H1 (cell line): ENCODE measurements at regions not wholly inside any gene's neighbourhood (a gene's known extent, or its start where the extent isn't known, plus 50 kb on each side); places are given as distances from the start of the nearest gene placed in this dataset.

Experiments
- CTCF ChIA-PET: fragments of 300-600 bp; sonication (Branson Sonifier 250); formaldehyde crosslinking; loops from one replicate; lab custom pipeline; 2021; ENCODE audit not compliant: partially characterized antibody; lab: Charles Lee
- POLR2A ChIA-PET: fragments of 300-600 bp; sonication (Branson Sonifier 250); formaldehyde crosslinking; loops from one replicate; lab custom pipeline; 2021; ENCODE audit warnings: inconsistent platforms; ENCODE audit not compliant: partially characterized antibody; lab: Charles Lee
- DNase-seq, 2 experiments: peaks; one replicate each; pipeline versions ENCODE4 v3.0.0 to v3.0.0-alpha.2; 2010 to 2022; ENCODE audit warnings: low spot score in 2 of 2, low read depth in 1 of 2, mixed read lengths in 1 of 2
- FAIRE-seq: peaks from 2 replicates; lab custom pipeline; 2011; peaks lifted over from hg19 to GRCh38; lab: Jason Lieb, UNC
- H2AFZ ChIP-seq: 2 replicates; pipeline ENCODE4 v1.8.1; 2012; ENCODE audit warnings: low read length, inconsistent platforms
- H2AK5ac ChIP-seq: 2 replicates; pipeline ENCODE4 v1.6.1; 2013; ENCODE audit warnings: low read depth, low read length
- H2BK120ac ChIP-seq: replicated peaks from 2 replicates; pipeline ENCODE3; 2013; ENCODE audit warnings: low read depth, low read length, inconsistent platforms
- H2BK12ac ChIP-seq: 2 replicates; pipeline ENCODE4 v1.6.1; 2013; ENCODE audit warnings: low read depth, low read length
- H2BK15ac ChIP-seq: 2 replicates; pipeline ENCODE4 v1.6.1; 2013; ENCODE audit warnings: low read length
- H2BK20ac ChIP-seq: 2 replicates; pipeline ENCODE4 v1.6.1; 2013; ENCODE audit warnings: low read length
- H2BK5ac ChIP-seq: 2 replicates; pipeline ENCODE4 v1.6.1; 2013; ENCODE audit warnings: low read depth, low read length
- H3K14ac ChIP-seq: 2 replicates; pipeline ENCODE4 v1.6.1; 2013; ENCODE audit warnings: inconsistent platforms; ENCODE audit not compliant: insufficient read length
- H3K18ac ChIP-seq: 2 replicates; pipeline ENCODE4 v1.6.1; 2013; ENCODE audit warnings: low read length; ENCODE audit errors: extremely low read depth
- H3K23ac ChIP-seq: 2 replicates; pipeline ENCODE4 v1.6.1; 2013; ENCODE audit warnings: inconsistent platforms; ENCODE audit not compliant: insufficient read length
- H3K23me2 ChIP-seq: 2 replicates; pipeline ENCODE4 v1.6.1; 2013; ENCODE audit warnings: low read depth, low read length
- H3K27ac ChIP-seq: 2 replicates; pipeline ENCODE4 v1.6.1; 2011; ENCODE audit warnings: low read depth, low read length, inconsistent platforms
- H3K27me3 ChIP-seq, 4 experiments: replicated peaks in 1 of 4; 1 replicate in 1 of 4; 2 replicates in 3 of 4; pipeline versions ENCODE4 v1.6.1 to v1.8.1; 2011 to 2013; ENCODE audit warnings: low read length in 3 of 4, mild to moderate bottlenecking in 3 of 4, inconsistent platforms in 2 of 4, mixed read lengths in 2 of 4, moderate library complexity in 1 of 4; ENCODE audit not compliant: control insufficient read depth in 3 of 4, insufficient read depth in 3 of 4; ENCODE audit errors: extremely low read depth in 1 of 4
- H3K36me3 ChIP-seq, 4 experiments: 2 replicates each; pipeline versions ENCODE4 v1.6.1 to v1.8.1; 2011 to 2013; ENCODE audit warnings: mild to moderate bottlenecking in 4 of 4, low read length in 3 of 4, moderate library complexity in 2 of 4, control low read depth in 1 of 4, inconsistent platforms in 1 of 4; ENCODE audit not compliant: insufficient read depth in 4 of 4, control insufficient read depth in 2 of 4
- H3K4ac ChIP-seq: replicated peaks from 2 replicates; pipeline ENCODE3; 2013; ENCODE audit warnings: low read length, low read depth, mixed read lengths, inconsistent platforms; ENCODE audit not compliant: insufficient read length
- H3K4me1 ChIP-seq, 4 experiments: replicated peaks in 1 of 4; 1 replicate in 1 of 4; 2 replicates in 3 of 4; pipeline versions ENCODE4 v1.6.1 to v1.8.1; 2011 to 2013; ENCODE audit warnings: low read length in 3 of 4, inconsistent platforms in 2 of 4, mixed read lengths in 1 of 4; ENCODE audit not compliant: insufficient read depth in 4 of 4, control insufficient read depth in 3 of 4
- H3K4me2 ChIP-seq, 2 experiments: 2 replicates each; pipeline versions ENCODE4 v1.6.1 to v1.8.1; 2011 to 2013; ENCODE audit warnings: low read depth in 2 of 2, low read length in 2 of 2, control low read depth in 1 of 2, inconsistent platforms in 1 of 2, mild to moderate bottlenecking in 1 of 2; ENCODE audit not compliant: insufficient read depth in 1 of 2
- H3K4me3 ChIP-seq, 4 experiments: fragments of 200-600, 300-600 bp in 1 of 4; sonication (generic), shearing (Covaris generic), sonication (Bioruptor Twin) in 1 of 4; 2 replicates each; pipeline versions ENCODE4 v1.5.1 to v1.8.1; 2011 to 2016; ENCODE audit warnings: low read length in 4 of 4, low read depth in 3 of 4, control low read depth in 2 of 4, inconsistent platforms in 2 of 4, mild to moderate bottlenecking in 2 of 4, mixed read lengths in 1 of 4, moderate library complexity in 1 of 4; ENCODE audit not compliant: insufficient read depth in 2 of 4; ENCODE audit errors: extremely low read depth in 1 of 4
- H3K56ac ChIP-seq: replicated peaks from 2 replicates; pipeline ENCODE3; 2013; ENCODE audit warnings: low read depth, mild to moderate bottlenecking, mixed read lengths, low read length, inconsistent platforms; ENCODE audit not compliant: insufficient read length
- H3K79me1 ChIP-seq: 2 replicates; pipeline ENCODE4 v1.6.1; 2013; ENCODE audit warnings: low read depth, low read length, control low read depth
- H3K79me2 ChIP-seq, 2 experiments: 2 replicates each; pipeline versions ENCODE4 v1.6.1 to v1.8.1; 2012 to 2013; ENCODE audit warnings: low read length in 2 of 2, mild to moderate bottlenecking in 2 of 2, inconsistent platforms in 1 of 2; ENCODE audit not compliant: insufficient read depth in 2 of 2, control insufficient read depth in 1 of 2
- H3K9ac ChIP-seq, 4 experiments: replicated peaks in 1 of 4; 1 replicate in 1 of 4; 2 replicates in 3 of 4; pipeline versions ENCODE4 v1.6.1 to v1.8.1; 2011 to 2013; ENCODE audit warnings: low read depth in 3 of 4, low read length in 3 of 4, control low read depth in 2 of 4, mild to moderate bottlenecking in 2 of 4, moderate library complexity in 2 of 4, inconsistent platforms in 1 of 4; ENCODE audit errors: extremely low read depth in 1 of 4
- H3K9me3 ChIP-seq, 2 experiments: 2 replicates each; pipeline versions ENCODE4 v1.6.1 to v1.8.1; 2012 to 2013; ENCODE audit warnings: mild to moderate bottlenecking in 2 of 2, moderate library complexity in 2 of 2, control low read depth in 1 of 2, inconsistent platforms in 1 of 2, low read depth in 1 of 2, low read length in 1 of 2, mixed read lengths in 1 of 2; ENCODE audit not compliant: insufficient read depth in 2 of 2
- H4K20me1 ChIP-seq, 2 experiments: replicated peaks in 1 of 2; 2 replicates each; pipeline versions ENCODE3 to v1.8.1; 2011 to 2013; ENCODE audit warnings: inconsistent platforms in 2 of 2, low read length in 2 of 2, mild to moderate bottlenecking in 1 of 2; ENCODE audit not compliant: insufficient read depth in 2 of 2, control insufficient read depth in 1 of 2
- H4K5ac ChIP-seq: 2 replicates; pipeline ENCODE4 v1.6.1; 2013; ENCODE audit warnings: low read length, low read depth, mixed read lengths, inconsistent platforms; ENCODE audit not compliant: insufficient read length
- H4K8ac ChIP-seq: 2 replicates; pipeline ENCODE4 v1.8.0; 2013; ENCODE audit warnings: mild to moderate bottlenecking, moderate library complexity, low read length, inconsistent platforms; ENCODE audit not compliant: insufficient read depth; ENCODE audit errors: extremely low read depth
- H4K91ac ChIP-seq: replicated peaks from 2 replicates; pipeline ENCODE3; 2013; ENCODE audit warnings: low read length, mixed read lengths, inconsistent platforms; ENCODE audit not compliant: insufficient read length
- ASH2L ChIP-seq: fragments of 200-600, 300-600 bp; sonication (generic); IDR thresholded peaks from one replicate; pipeline ENCODE4 v1.7.1; 2017; ENCODE audit warnings: low read length
- BCL11A ChIP-seq, 2 experiments: IDR thresholded peaks; one replicate each; pipeline ENCODE4 v1.6.1; 2011; ENCODE audit warnings: low read depth in 2 of 2, low read length in 2 of 2, mild to moderate bottlenecking in 2 of 2
- EGR1 ChIP-seq: IDR thresholded peaks from 2 replicates; pipeline ENCODE4 v1.6.1; 2011; ENCODE audit warnings: low read depth, low read length, borderline replicate concordance
- HDAC2 ChIP-seq, 2 experiments: fragments of 300-600 bp in 1 of 2; sonication (generic) in 1 of 2; IDR thresholded peaks; 2 replicates each; pipeline ENCODE4 v1.6.1; 2011 to 2012; ENCODE audit warnings: low read depth in 2 of 2, low read length in 2 of 2, mild to moderate bottlenecking in 2 of 2, moderate library complexity in 2 of 2, borderline replicate concordance in 1 of 2, inconsistent platforms in 1 of 2
- JUND ChIP-seq: IDR thresholded peaks from 2 replicates; pipeline ENCODE4 v1.6.1; 2011; ENCODE audit warnings: mild to moderate bottlenecking, improper control_type of control experiment, low read length
- NRF1 ChIP-seq: IDR thresholded peaks from 2 replicates; pipeline ENCODE4 v1.6.1; 2011; ENCODE audit warnings: mild to moderate bottlenecking, low read depth, low read length, improper control_type of control experiment
- RBBP5 ChIP-seq: IDR thresholded peaks from 2 replicates; pipeline ENCODE4 v1.7.1; 2012; ENCODE audit warnings: low read depth, mild to moderate bottlenecking, inconsistent platforms, low read length, moderate library complexity, borderline replicate concordance
- SIRT6 ChIP-seq: IDR thresholded peaks from one replicate; pipeline ENCODE4 v1.7.1; 2012; ENCODE audit warnings: low read length, inconsistent platforms
- TEAD4 ChIP-seq: IDR thresholded peaks from 2 replicates; pipeline ENCODE4 v1.6.1; 2012; ENCODE audit warnings: low read depth, low read length, inconsistent platforms, mixed read lengths
- USF2 ChIP-seq: IDR thresholded peaks from 2 replicates; pipeline ENCODE4 v1.6.1; 2011; ENCODE audit warnings: low read length, improper control_type of control experiment
- WGBS, 2 experiments: shearing (Covaris generic) in 1 of 2; methylation state at CpG; one replicate each; pipeline versions ENCODE4 v1.1.6 to v1.1.7; 2013 to 2015; ENCODE audit warnings: low lambda C conversion rate in 2 of 2, mixed read lengths in 2 of 2, inconsistent platforms in 1 of 2, low coverage in 1 of 2, missing lambda C conversion rate in 1 of 2; ENCODE audit not compliant: insufficient replicate concordance in 2 of 2, insufficient coverage in 1 of 2, insufficient read length in 1 of 2; ENCODE audit errors: extremely low coverage in 1 of 2, missing lambda C conversion rate in 1 of 2; 5-methylcytosine and 5-hydroxymethylcytosine counted together
- TF ChIP-seq, protein P1 (sequence below), 3 experiments: IDR thresholded peaks; 1 replicate in 2 of 3; 2 replicates in 1 of 3; pipeline versions ENCODE4 v1.5.1 to v1.6.1; 2011; ENCODE audit warnings: low read length in 3 of 3, mild to moderate bottlenecking in 3 of 3, inconsistent platforms in 2 of 3, low read depth in 1 of 3, moderate library complexity in 1 of 3; ENCODE audit not compliant: insufficient read depth in 1 of 3; ENCODE audit errors: control extremely low read depth in 1 of 3

DNA sequence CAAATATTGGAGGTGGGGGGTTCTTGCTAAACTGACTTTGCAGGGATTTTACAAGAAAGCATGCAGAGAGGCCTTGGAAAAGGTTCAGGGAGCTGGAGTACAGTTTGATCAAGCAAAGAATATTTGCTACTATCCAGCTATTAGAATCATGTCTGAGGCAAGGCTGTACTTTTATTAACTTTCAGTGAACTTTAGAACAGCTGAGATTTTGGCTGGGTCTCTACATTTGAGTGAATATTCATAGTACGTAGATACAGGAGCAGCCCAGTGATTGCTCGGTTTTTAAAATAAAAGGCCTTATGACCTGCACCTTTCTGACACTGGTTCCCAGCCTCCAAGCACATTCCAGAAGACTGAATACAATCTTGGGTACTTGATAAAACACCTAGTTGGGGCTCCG lies 496.8 kb upstream of the AKR1E2 start:
- H2BK20ac ChIP-seq, result no peak overlapping the region
- no peaks in the 10 kb centered on the region for H4K20me1 ChIP-seq
- no peak overlapping the region for H3K56ac ChIP-seq
- no peak overlapping the region for H3K4me2 ChIP-seq
- ChIA-PET CTCF (interaction anchor here (0.6 kb wide), 1 partner anchor 437 kb away, joined by 3 read pairs; no protein-coding TSS in a partner anchor), POLR2A (no interaction called here)
- no peak overlapping the region for H3K9ac ChIP-seq
- no peaks in the 10 kb centered on the region for H3K23me2 ChIP-seq
- no peak for DNase-seq
- no peak overlapping the region for H3K27ac ChIP-seq
- H3K27me3 ChIP-seq, result no peaks in the 10 kb centered on the region
- no peak overlapping the region for H4K91ac ChIP-seq
- H3K18ac ChIP-seq, result no peak overlapping the region
- H2BK12ac ChIP-seq, result no peak overlapping the region
- no peak overlapping the region for H4K8ac ChIP-seq
- 0 out of 4 replicates have a peak, but pooled peaks cover 0 to 1% of the 10 kb centered on the region in 2 experiments for H3K9me3 ChIP-seq
- H3K14ac ChIP-seq, result no peak overlapping the region
- no peak overlapping the region for H2BK15ac ChIP-seq
- WGBS, 2 experiments, result 94% methylated on average over 3 of the region's 3 CpGs; no CpG with 5 or more reads in 1 of the 2 experiments
- H3K4ac ChIP-seq, result no peak overlapping the region
- H3K36me3 ChIP-seq, result no peaks in the 10 kb centered on the region
- H3K79me2 ChIP-seq, result no peaks in the 10 kb centered on the region
- no peak overlapping the region for H2BK120ac ChIP-seq
- H3K4me3 ChIP-seq, result no peak overlapping the region
- H2AFZ ChIP-seq, result no peak overlapping the region
- no peak overlapping the region for H3K23ac ChIP-seq
- no peaks in the 10 kb centered on the region for H3K79me1 ChIP-seq
- H4K5ac ChIP-seq, result no peak overlapping the region
- H3K4me1 ChIP-seq, result no peaks in the 10 kb centered on the region
- no peak overlapping the region for H2AK5ac ChIP-seq
- no peak overlapping the region for H2BK5ac ChIP-seq
- no peak for FAIRE-seq
- TF ChIP-seq USF2 (no peak), ASH2L (no peak), SIRT6 (no peak), NRF1 (no peak), TEAD4 (no peak), RBBP5 (no peak), EGR1 (no peak), BCL11A (IDR thresholded peaks at IDR 0.05; ENCODE audit: low read depth in 2 of 2, low read length in 2 of 2) (no peak), JUND (no peak), HDAC2 (IDR thresholded peaks at IDR 0.05; ENCODE audit: borderline replicate concordance in 1 of 2, low read depth in 2 of 2, low read length in 2 of 2) (no peak)
- TF ChIP-seq, protein P1, sequence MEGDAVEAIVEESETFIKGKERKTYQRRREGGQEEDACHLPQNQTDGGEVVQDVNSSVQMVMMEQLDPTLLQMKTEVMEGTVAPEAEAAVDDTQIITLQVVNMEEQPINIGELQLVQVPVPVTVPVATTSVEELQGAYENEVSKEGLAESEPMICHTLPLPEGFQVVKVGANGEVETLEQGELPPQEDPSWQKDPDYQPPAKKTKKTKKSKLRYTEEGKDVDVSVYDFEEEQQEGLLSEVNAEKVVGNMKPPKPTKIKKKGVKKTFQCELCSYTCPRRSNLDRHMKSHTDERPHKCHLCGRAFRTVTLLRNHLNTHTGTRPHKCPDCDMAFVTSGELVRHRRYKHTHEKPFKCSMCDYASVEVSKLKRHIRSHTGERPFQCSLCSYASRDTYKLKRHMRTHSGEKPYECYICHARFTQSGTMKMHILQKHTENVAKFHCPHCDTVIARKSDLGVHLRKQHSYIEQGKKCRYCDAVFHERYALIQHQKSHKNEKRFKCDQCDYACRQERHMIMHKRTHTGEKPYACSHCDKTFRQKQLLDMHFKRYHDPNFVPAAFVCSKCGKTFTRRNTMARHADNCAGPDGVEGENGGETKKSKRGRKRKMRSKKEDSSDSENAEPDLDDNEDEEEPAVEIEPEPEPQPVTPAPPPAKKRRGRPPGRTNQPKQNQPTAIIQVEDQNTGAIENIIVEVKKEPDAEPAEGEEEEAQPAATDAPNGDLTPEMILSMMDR (IDR thresholded peaks at IDR 0.05; ENCODE audit: control extremely low read depth in 1 of 3, insufficient read depth in 1 of 3, low read depth in 1 of 3, low read length in 3 of 3), result no peak
